HepG2 (cell line): ENCODE measurements at regions not wholly inside any gene's neighbourhood (a gene's known extent, or its start where the extent isn't known, plus 50 kb on each side); places are given as distances from the start of the nearest gene placed in this dataset.

Experiments used
- DPF2 ChIP-seq: sonication (generic); formaldehyde crosslinking; IDR thresholded peaks from 2 replicates; pipeline ENCODE4 v1.4.0; 2020; ENCODE audit warnings: mild to moderate bottlenecking, low read depth, missing genetic modification reagents, borderline replicate concordance
- EHMT2 ChIP-seq: fragments of 200-600 bp; sonication (generic); IDR thresholded peaks from 2 replicates; pipeline ENCODE4 v1.7.0; 2017; ENCODE audit warnings: antibody characterized with exemption, low read depth, low read length, borderline replicate concordance
- GFI1 ChIP-seq: sonication (generic); formaldehyde crosslinking; IDR thresholded peaks from 2 replicates; pipeline ENCODE4 v1.5.0; 2020; ENCODE audit warnings: missing genetic modification reagents, mild to moderate bottlenecking, borderline replicate concordance
- HNRNPH1 ChIP-seq: fragments of 200-400 bp; formaldehyde crosslinking; optimal IDR thresholded peaks from 2 replicates; pipeline ENCODE3; 2017; ENCODE audit warnings: mild to moderate bottlenecking, low read depth, low read length
- MTA3 ChIP-seq: sonication (generic); formaldehyde crosslinking; IDR thresholded peaks from 2 replicates; pipeline ENCODE4 v1.4.0; 2020; ENCODE audit warnings: missing genetic modification reagents
- RELA ChIP-seq: sonication (generic); formaldehyde crosslinking; IDR thresholded peaks from 2 replicates; pipeline ENCODE4 v1.4.0; 2020; ENCODE audit warnings: missing genetic modification reagents
- RFX5 ChIP-seq: IDR thresholded peaks from 2 replicates; pipeline ENCODE4 v1.6.1; 2011; ENCODE audit warnings: low read depth, low read length, improper control_type of control experiment
- ZNF230 ChIP-seq: sonication (generic); formaldehyde crosslinking; IDR thresholded peaks from 2 replicates; pipeline ENCODE4 v1.4.0; 2020; ENCODE audit warnings: mild to moderate bottlenecking, missing genetic modification reagents
- TF ChIP-seq, protein P1 (sequence below): sonication (generic); formaldehyde crosslinking; IDR thresholded peaks from 2 replicates; pipeline ENCODE4 v1.5.0; 2020; ENCODE audit warnings: mild to moderate bottlenecking, missing genetic modification reagents, moderate library complexity
- TF ChIP-seq, protein P2 (sequence below): IDR thresholded peaks from 2 replicates; pipeline ENCODE4 v1.6.1; 2016
- TF ChIP-seq, protein P3 (sequence below): sonication (generic); formaldehyde crosslinking; IDR thresholded peaks from 2 replicates; pipeline ENCODE4 v1.5.0; 2020; ENCODE audit warnings: mild to moderate bottlenecking, missing genetic modification reagents, borderline replicate concordance
- TF ChIP-seq, protein P4 (sequence below): sonication (generic); formaldehyde crosslinking; IDR thresholded peaks from 2 replicates; pipeline ENCODE4 v1.4.0; 2020; ENCODE audit warnings: missing genetic modification reagents, low read depth, mild to moderate bottlenecking, borderline replicate concordance
- TF ChIP-seq, protein P5 (sequence below): sonication (generic); formaldehyde crosslinking; IDR thresholded peaks from 2 replicates; pipeline ENCODE4 v1.4.0; 2020; ENCODE audit warnings: mild to moderate bottlenecking, missing genetic modification reagents

DNA sequence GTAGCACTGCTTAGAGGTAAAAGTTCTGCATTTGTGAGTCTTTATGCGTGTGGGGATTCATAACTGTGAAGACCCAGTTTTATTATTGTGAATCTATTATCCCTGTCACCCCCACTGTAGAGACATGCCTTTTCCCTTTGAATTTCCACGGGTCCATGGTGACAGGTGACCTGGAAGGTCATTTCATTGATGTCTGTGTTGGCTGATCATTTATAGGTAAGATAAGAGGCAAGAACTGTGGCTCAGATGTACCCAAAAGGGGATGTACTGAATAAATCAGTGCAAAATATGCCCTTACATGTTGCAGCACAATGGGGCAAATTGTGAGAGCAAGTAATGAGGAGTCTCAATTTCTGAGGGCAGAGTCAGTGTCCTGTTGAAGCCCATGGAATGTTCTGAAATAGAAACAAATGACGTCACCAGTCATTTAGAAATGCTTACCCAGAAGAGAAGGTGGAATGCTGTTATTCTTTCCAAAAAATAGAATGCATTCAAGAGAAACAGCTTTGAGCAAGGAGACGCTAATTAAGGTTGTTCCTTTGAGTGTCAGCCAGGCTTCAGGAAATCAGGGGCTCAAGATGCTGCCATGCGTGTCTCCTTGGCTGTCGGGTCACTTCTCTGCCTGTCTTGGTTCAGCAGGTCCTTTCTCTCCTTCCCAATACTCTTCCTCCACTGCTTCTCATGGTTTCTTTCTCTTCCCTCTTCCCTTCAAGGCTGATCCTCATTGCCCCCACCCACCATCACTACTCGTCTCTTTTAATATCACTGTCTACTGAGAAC is 118.7 kb upstream of the E2F8 start:
- TF ChIP-seq GFI1 (CRISPR knock-in tag) (no peak), RELA (CRISPR knock-in tag) (no peak), HNRNPH1 (no peak), RFX5 (no peak), EHMT2 (no peak), ZNF230 (no peak), DPF2 (CRISPR knock-in tag) (no peak), MTA3 (CRISPR knock-in tag) (no peak)
- TF ChIP-seq, protein P1, sequence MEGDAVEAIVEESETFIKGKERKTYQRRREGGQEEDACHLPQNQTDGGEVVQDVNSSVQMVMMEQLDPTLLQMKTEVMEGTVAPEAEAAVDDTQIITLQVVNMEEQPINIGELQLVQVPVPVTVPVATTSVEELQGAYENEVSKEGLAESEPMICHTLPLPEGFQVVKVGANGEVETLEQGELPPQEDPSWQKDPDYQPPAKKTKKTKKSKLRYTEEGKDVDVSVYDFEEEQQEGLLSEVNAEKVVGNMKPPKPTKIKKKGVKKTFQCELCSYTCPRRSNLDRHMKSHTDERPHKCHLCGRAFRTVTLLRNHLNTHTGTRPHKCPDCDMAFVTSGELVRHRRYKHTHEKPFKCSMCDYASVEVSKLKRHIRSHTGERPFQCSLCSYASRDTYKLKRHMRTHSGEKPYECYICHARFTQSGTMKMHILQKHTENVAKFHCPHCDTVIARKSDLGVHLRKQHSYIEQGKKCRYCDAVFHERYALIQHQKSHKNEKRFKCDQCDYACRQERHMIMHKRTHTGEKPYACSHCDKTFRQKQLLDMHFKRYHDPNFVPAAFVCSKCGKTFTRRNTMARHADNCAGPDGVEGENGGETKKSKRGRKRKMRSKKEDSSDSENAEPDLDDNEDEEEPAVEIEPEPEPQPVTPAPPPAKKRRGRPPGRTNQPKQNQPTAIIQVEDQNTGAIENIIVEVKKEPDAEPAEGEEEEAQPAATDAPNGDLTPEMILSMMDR = no peak
- TF ChIP-seq, protein P2, sequence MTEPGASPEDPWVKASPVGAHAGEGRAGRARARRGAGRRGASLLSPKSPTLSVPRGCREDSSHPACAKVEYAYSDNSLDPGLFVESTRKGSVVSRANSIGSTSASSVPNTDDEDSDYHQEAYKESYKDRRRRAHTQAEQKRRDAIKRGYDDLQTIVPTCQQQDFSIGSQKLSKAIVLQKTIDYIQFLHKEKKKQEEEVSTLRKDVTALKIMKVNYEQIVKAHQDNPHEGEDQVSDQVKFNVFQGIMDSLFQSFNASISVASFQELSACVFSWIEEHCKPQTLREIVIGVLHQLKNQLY (CRISPR knock-in tag) = no peak
- TF ChIP-seq, protein P3, sequence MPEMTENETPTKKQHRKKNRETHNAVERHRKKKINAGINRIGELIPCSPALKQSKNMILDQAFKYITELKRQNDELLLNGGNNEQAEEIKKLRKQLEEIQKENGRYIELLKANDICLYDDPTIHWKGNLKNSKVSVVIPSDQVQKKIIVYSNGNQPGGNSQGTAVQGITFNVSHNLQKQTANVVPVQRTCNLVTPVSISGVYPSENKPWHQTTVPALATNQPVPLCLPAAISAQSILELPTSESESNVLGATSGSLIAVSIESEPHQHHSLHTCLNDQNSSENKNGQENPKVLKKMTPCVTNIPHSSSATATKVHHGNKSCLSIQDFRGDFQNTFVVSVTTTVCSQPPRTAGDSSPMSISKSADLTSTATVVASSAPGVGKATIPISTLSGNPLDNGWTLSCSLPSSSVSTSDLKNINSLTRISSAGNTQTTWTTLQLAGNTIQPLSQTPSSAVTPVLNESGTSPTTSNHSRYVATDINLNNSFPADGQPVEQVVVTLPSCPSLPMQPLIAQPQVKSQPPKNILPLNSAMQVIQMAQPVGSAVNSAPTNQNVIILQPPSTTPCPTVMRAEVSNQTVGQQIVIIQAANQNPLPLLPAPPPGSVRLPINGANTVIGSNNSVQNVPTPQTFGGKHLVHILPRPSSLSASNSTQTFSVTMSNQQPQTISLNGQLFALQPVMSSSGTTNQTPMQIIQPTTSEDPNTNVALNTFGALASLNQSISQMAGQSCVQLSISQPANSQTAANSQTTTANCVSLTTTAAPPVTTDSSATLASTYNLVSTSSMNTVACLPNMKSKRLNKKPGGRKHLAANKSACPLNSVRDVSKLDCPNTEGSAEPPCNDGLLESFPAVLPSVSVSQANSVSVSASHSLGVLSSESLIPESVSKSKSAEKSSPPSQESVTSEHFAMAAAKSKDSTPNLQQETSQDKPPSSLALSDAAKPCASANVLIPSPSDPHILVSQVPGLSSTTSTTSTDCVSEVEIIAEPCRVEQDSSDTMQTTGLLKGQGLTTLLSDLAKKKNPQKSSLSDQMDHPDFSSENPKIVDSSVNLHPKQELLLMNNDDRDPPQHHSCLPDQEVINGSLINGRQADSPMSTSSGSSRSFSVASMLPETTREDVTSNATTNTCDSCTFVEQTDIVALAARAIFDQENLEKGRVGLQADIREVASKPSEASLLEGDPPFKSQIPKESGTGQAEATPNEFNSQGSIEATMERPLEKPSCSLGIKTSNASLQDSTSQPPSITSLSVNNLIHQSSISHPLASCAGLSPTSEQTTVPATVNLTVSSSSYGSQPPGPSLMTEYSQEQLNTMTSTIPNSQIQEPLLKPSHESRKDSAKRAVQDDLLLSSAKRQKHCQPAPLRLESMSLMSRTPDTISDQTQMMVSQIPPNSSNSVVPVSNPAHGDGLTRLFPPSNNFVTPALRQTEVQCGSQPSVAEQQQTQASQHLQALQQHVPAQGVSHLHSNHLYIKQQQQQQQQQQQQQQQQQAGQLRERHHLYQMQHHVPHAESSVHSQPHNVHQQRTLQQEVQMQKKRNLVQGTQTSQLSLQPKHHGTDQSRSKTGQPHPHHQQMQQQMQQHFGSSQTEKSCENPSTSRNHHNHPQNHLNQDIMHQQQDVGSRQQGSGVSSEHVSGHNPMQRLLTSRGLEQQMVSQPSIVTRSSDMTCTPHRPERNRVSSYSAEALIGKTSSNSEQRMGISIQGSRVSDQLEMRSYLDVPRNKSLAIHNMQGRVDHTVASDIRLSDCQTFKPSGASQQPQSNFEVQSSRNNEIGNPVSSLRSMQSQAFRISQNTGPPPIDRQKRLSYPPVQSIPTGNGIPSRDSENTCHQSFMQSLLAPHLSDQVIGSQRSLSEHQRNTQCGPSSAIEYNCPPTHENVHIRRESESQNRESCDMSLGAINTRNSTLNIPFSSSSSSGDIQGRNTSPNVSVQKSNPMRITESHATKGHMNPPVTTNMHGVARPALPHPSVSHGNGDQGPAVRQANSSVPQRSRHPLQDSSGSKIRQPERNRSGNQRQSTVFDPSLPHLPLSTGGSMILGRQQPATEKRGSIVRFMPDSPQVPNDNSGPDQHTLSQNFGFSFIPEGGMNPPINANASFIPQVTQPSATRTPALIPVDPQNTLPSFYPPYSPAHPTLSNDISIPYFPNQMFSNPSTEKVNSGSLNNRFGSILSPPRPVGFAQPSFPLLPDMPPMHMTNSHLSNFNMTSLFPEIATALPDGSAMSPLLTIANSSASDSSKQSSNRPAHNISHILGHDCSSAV (CRISPR knock-in tag) = no peak
- TF ChIP-seq, protein P4, sequence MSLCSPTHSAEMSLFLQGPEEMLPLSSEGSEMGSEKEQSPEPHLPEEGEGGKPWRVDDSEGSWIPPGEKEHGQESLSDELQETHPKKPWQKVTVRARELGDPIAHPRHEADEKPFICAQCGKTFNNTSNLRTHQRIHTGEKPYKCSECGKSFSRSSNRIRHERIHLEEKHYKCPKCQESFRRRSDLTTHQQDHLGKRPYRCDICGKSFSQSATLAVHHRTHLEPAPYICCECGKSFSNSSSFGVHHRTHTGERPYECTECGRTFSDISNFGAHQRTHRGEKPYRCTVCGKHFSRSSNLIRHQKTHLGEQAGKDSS = no peak
- TF ChIP-seq, protein P5, sequence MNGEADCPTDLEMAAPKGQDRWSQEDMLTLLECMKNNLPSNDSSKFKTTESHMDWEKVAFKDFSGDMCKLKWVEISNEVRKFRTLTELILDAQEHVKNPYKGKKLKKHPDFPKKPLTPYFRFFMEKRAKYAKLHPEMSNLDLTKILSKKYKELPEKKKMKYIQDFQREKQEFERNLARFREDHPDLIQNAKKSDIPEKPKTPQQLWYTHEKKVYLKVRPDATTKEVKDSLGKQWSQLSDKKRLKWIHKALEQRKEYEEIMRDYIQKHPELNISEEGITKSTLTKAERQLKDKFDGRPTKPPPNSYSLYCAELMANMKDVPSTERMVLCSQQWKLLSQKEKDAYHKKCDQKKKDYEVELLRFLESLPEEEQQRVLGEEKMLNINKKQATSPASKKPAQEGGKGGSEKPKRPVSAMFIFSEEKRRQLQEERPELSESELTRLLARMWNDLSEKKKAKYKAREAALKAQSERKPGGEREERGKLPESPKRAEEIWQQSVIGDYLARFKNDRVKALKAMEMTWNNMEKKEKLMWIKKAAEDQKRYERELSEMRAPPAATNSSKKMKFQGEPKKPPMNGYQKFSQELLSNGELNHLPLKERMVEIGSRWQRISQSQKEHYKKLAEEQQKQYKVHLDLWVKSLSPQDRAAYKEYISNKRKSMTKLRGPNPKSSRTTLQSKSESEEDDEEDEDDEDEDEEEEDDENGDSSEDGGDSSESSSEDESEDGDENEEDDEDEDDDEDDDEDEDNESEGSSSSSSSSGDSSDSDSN (CRISPR knock-in tag) = no peak
